ENCODE measurements at regions not wholly inside any gene's neighbourhood (a gene's known extent, or its start where the extent isn't known, plus 50 kb on each side); places are given as distances from the start of the nearest gene placed in this dataset.
"Not testable (repeated sequence)": the region's sequence is repeated elsewhere in the genome, so short reads cannot be mapped to it uniquely, and the experiment has no call there.

- no peak for DNase-seq
These were observed 319.0 kb downstream of the ZNF536 start for GRCh38 chr19:30690935-30691818.

- no peak for DNase-seq
These were observed 318.3 kb downstream of the ZNF536 start for GRCh38 chr19:30690525-30690924.

GRCh38 chr19:30689474-30689873, 317.3 kb downstream of the ZNF536 start:
- DNase-seq: no peak

DNA sequence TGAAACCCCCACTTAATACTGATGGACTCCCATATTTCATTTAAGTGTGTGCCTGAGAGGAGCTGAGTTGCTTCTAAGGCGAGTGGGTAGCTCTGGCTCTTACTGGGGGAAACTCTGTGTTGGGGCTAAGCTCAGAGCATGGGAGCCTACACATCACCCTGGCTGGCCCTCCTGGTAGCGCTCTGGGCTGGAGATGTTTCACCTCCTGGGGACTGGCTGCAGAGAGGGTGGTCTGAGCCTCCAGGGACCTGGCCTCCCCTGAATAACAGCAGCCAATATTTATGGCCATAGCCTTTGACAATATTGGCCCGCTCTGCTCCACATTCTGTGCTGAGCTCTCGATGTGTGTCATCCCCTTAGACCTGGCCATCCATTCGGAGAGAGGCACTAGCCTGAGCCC, 316.5 kb downstream of the ZNF536 start:
- DNase-seq: no peak

DNA sequence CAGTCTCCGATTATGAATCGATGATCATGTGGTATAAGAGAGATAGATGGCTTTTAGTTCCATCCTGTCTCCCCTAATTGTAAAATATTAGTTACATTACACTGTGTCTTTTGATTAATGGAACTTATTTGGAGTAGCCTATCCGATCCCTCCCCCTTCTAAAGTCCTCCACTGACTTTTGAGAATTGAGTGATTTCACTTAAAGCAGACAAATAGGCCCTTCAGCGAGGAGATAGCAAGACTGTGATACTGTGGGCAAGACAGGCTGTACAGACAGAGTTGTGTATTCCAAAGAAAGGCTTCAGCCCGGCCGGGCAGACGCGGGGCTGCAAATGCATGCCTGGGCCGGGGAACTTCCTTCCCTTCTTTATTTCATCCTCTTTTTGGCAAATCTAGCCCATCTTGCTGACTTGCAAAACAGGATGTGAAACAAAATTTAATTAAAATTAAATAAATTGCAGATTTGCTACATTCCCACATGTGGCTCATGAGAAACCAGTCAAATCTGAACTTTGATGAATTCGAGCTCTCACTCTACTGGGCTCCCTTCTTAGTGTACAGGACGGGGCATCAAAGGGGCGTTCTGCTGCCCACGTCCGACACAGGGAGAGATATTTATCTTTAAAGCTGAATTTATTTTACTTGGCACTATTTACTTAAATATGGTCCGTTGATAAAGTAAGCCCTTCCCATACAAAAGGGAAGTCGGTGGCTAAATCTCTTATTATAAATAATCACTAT, 314.8 kb downstream of the ZNF536 start:
- DNase-seq: no peak

DNA sequence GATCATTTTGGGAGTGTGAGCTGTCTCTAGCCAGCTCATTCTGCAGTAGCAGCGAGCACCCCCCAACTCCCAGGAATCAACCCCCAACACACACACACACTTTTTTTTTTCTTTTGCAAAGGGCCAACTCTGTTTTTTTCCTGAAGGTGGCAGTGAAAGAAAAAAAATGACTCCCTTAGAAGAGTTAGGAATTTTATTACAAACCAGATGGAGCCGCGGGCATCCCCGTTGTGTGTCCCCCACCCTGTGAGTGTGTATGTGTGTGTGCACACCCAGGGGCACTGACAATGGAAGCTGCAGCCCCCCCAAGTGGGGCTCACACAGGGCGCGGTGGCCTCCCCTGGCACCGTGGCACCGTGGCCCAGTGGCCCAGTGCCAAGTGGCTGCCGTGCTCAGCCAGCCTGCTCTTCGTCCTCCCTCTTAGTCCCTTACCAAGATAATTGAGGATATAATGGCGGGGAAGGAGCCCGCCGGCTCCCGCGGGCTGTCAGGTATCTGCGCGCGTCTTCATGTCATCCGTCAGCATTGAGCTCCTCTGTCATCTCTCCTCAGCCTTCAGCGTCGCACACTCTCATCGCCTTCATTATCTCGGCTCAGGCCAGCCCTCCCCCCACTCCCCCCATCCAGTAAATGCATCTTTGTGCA, 314.1 kb downstream of the ZNF536 start:
- no peak for DNase-seq

- no peak for DNase-seq
These were observed 313.3 kb downstream of the ZNF536 start for GRCh38 chr19:30685426-30686000.

DNA sequence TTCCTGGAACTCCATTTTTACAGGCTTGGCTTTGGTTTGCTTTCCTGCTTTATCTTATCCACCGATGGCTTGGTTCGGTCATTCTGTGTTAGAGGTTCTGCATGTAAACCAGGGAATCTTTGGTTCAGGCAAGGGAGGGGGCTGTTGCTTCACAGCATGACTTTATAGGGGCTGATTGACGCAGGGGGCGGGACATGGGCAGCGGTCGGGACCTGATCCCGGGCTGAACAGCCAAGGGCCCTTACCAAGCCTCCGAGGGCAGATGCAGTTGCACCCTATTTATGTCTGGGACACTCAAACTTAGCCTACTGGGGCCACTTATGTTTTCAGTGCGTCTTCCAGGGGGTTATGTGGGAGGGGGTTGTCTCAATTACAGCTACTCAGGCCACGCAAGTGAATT, 312.4 kb downstream of the ZNF536 start:
- no peak for DNase-seq

- peak; percentile 82 for DNase-seq
These were observed 310.9 kb downstream of the ZNF536 start for GRCh38 chr19:30682999-30683536.

DNA sequence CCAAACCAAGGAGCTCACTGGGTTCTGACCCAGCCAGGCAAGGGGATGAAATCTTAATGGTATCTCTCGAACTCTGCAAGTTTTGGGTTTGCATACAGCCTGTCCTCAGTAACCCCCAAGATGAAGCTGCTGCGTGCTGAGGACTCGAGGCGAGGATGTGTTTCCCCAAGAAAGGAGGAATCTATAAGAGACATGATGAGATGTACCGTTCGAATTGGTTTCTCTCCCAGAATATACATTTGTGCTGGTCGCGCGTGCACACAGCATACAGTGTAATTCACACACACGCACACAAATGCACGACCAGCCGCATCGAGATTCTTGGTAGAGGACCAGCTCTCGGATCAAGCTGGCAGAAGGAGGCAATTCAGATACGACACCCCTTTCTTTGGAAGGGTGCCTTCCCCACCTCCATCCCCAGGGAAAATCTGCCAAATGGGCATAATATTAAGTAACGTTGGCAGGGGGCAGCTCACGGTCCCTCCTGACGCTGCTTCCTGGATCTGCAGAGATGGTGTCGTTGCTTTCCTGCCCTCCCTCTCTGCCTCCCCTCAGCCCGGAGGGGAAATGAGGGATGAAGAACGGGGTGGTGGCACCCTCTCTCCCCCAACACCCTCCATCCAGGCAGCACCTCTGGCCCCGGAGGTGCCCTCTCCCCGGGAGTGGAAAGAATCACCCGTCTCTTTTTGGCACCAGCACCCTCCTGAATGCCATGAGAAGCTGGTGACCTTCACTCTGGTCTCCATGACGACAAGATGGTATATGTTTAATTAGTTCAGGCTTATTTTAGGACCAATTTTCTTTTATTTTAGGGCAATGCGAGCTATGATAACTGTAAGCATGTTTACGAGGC, 310.2 kb downstream of the ZNF536 start:
- DNase-seq: no peak

- no peak for DNase-seq
These were observed 309.2 kb downstream of the ZNF536 start for GRCh38 chr19:30681162-30682100.

DNA sequence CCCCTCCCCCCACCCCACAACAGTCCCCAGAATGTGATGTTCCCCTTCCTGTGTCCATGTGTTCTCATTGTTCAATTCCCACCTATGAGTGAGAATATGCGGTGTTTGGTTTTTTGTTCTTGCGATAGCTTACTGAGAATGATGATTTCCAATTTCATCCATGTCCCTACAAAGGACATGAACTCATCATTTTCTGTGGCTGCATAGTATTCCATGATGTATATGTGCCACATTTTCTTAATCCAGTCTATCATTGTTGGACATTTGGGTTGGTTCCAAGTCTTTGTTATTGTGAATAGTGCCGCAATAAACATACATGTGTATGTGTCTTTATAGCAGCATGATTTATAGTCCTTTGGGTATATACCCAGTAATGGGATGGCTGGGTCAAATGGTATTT, 308.2 kb downstream of the ZNF536 start:
- DNase-seq: not testable (repeated sequence)

DNA sequence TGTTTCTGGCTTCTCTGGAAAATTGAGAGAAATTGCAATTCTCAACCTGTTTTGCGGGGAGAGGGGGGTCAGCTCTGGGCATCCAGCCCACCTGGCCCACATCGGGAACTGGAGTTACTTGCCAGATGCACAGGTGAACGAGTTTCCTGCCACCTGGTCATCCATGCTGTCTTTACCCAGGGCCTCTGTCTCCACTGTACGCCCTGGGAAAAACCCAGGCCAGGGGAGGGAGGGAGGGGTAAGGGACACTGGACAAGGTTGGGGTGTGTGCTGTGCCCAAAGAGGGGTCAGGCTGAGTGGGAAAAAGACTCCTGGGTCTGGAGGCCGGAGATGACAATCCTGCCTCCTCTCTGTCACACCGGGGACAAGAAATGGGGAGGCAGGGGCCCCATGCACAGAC, 307.6 kb downstream of the ZNF536 start:
- DNase-seq: no peak

GRCh38 chr19:30679153-30679702, 307.0 kb downstream of the ZNF536 start:
- no peak for DNase-seq

- no peak for DNase-seq
These were observed 306.0 kb downstream of the ZNF536 start for GRCh38 chr19:30678168-30678567.

- DNase-seq: no peak
These were observed 305.5 kb downstream of the ZNF536 start for GRCh38 chr19:30677702-30678101.

GRCh38 chr19:30676990-30677679, 305.0 kb downstream of the ZNF536 start:
- DNase-seq: no peak

DNA sequence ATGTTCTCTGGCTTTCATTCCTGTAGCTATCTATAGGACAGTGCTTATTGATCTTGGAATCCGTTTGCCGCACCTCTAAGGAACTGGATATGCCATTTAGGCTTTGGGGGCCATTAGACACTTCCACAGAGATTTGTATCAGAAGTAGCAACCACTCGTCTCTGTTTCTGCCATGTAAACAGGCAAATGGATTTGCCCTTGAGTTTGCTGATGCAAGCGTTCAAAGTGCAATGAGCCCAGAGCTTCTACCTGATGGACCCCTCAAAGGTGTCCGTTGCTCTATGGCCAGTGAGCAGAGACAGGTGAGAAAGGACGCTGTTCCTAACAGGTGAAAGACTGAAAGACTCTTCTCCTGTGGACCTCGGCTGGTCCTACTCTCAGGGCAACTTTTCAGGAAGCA, 302.9 kb downstream of the ZNF536 start:
- DNase-seq: no peak

- DNase-seq: no peak
These were observed 302.5 kb downstream of the ZNF536 start for GRCh38 chr19:30674656-30675055.

- DNase-seq: no peak
These were observed 301.2 kb downstream of the ZNF536 start for GRCh38 chr19:30673336-30673735.
